HepG2 (cell line): ENCODE measurements at regions not wholly inside any gene's neighbourhood (a gene's known extent, or its start where the extent isn't known, plus 50 kb on each side); places are given as distances from the start of the nearest gene placed in this dataset.

Source experiments
- CHD4 ChIP-seq: fragments of 200-600 bp; sonication (generic); IDR thresholded peaks from 2 replicates; pipeline ENCODE4 v1.7.0; 2017; ENCODE audit warnings: mild to moderate bottlenecking, low read length, borderline replicate concordance
- DBP ChIP-seq: sonication (generic); formaldehyde crosslinking; IDR thresholded peaks from 2 replicates; pipeline ENCODE4 v1.4.0; 2020; ENCODE audit warnings: missing genetic modification reagents; ENCODE audit errors: not compliant biosample characterization
- ZNF12 ChIP-seq: sonication (generic); formaldehyde crosslinking; IDR thresholded peaks from 2 replicates; pipeline ENCODE4 v1.5.0; 2020; ENCODE audit warnings: missing genetic modification reagents
- ZNF253 ChIP-seq: sonication (generic); formaldehyde crosslinking; IDR thresholded peaks from 2 replicates; pipeline ENCODE4 v1.8.0; 2022; ENCODE audit warnings: mild to moderate bottlenecking, missing genetic modification reagents, borderline replicate concordance
- ZNF281 ChIP-seq: sonication (generic); formaldehyde crosslinking; IDR thresholded peaks from 2 replicates; pipeline ENCODE4 v1.4.0; 2020; ENCODE audit warnings: missing genetic modification reagents, borderline replicate concordance
- ZNF720 ChIP-seq: sonication (generic); formaldehyde crosslinking; IDR thresholded peaks from 2 replicates; pipeline ENCODE4 v1.4.0; 2020; ENCODE audit warnings: missing genetic modification reagents
- ZSCAN29 ChIP-seq: sonication (generic); formaldehyde crosslinking; conservative IDR thresholded peaks from 2 replicates; pipeline ENCODE4 v1.4.0; 2020; ENCODE audit warnings: mild to moderate bottlenecking, missing genetic modification reagents
- TF ChIP-seq, protein P1 (sequence below): sonication (generic); formaldehyde crosslinking; IDR thresholded peaks from 2 replicates; pipeline ENCODE4 v1.5.0; 2020; ENCODE audit warnings: mild to moderate bottlenecking, missing genetic modification reagents, borderline replicate concordance
- TF ChIP-seq, protein P2 (sequence below): sonication (generic); formaldehyde crosslinking; conservative IDR thresholded peaks from 2 replicates; pipeline ENCODE4 v1.4.0; 2020; ENCODE audit warnings: missing genetic modification reagents

DNA sequence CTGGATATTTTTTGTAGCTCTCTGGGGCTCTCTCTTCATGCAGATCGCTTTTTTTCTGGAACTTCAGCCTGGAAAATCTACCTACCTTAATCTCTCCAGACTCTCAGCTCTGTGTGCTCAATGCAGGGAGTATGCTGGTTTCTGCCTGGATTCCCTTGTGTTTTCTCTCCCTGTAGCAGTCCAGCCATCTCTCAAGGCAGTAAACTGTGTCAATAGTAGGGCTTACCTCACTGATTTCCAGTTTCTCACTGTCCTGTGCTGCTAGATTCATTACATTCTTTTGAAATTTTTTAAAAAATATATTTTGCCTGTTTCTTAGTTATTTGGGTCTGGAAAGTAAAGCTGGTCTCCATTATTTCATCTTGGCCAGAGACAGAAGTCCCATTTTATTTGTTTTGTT, 951.4 kb downstream of the NR2F1-AS1 start (continued):
- TF ChIP-seq, protein P1, sequence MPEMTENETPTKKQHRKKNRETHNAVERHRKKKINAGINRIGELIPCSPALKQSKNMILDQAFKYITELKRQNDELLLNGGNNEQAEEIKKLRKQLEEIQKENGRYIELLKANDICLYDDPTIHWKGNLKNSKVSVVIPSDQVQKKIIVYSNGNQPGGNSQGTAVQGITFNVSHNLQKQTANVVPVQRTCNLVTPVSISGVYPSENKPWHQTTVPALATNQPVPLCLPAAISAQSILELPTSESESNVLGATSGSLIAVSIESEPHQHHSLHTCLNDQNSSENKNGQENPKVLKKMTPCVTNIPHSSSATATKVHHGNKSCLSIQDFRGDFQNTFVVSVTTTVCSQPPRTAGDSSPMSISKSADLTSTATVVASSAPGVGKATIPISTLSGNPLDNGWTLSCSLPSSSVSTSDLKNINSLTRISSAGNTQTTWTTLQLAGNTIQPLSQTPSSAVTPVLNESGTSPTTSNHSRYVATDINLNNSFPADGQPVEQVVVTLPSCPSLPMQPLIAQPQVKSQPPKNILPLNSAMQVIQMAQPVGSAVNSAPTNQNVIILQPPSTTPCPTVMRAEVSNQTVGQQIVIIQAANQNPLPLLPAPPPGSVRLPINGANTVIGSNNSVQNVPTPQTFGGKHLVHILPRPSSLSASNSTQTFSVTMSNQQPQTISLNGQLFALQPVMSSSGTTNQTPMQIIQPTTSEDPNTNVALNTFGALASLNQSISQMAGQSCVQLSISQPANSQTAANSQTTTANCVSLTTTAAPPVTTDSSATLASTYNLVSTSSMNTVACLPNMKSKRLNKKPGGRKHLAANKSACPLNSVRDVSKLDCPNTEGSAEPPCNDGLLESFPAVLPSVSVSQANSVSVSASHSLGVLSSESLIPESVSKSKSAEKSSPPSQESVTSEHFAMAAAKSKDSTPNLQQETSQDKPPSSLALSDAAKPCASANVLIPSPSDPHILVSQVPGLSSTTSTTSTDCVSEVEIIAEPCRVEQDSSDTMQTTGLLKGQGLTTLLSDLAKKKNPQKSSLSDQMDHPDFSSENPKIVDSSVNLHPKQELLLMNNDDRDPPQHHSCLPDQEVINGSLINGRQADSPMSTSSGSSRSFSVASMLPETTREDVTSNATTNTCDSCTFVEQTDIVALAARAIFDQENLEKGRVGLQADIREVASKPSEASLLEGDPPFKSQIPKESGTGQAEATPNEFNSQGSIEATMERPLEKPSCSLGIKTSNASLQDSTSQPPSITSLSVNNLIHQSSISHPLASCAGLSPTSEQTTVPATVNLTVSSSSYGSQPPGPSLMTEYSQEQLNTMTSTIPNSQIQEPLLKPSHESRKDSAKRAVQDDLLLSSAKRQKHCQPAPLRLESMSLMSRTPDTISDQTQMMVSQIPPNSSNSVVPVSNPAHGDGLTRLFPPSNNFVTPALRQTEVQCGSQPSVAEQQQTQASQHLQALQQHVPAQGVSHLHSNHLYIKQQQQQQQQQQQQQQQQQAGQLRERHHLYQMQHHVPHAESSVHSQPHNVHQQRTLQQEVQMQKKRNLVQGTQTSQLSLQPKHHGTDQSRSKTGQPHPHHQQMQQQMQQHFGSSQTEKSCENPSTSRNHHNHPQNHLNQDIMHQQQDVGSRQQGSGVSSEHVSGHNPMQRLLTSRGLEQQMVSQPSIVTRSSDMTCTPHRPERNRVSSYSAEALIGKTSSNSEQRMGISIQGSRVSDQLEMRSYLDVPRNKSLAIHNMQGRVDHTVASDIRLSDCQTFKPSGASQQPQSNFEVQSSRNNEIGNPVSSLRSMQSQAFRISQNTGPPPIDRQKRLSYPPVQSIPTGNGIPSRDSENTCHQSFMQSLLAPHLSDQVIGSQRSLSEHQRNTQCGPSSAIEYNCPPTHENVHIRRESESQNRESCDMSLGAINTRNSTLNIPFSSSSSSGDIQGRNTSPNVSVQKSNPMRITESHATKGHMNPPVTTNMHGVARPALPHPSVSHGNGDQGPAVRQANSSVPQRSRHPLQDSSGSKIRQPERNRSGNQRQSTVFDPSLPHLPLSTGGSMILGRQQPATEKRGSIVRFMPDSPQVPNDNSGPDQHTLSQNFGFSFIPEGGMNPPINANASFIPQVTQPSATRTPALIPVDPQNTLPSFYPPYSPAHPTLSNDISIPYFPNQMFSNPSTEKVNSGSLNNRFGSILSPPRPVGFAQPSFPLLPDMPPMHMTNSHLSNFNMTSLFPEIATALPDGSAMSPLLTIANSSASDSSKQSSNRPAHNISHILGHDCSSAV (CRISPR knock-in tag) = no peak
- TF ChIP-seq ZNF281 (CRISPR knock-in tag) = no peak
- TF ChIP-seq, protein P2, sequence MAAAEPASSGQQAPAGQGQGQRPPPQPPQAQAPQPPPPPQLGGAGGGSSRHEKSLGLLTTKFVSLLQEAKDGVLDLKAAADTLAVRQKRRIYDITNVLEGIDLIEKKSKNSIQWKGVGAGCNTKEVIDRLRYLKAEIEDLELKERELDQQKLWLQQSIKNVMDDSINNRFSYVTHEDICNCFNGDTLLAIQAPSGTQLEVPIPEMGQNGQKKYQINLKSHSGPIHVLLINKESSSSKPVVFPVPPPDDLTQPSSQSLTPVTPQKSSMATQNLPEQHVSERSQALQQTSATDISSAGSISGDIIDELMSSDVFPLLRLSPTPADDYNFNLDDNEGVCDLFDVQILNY (CRISPR knock-in tag) = no peak
- TF ChIP-seq ZNF253 (CRISPR knock-in tag) = no peak
- no peak for TF ChIP-seq ZNF12 (CRISPR knock-in tag)
- no peak for TF ChIP-seq ZSCAN29 (CRISPR knock-in tag)
- no peak for TF ChIP-seq ZNF720 (CRISPR knock-in tag)
- no peak for TF ChIP-seq CHD4
- no peak for TF ChIP-seq DBP (CRISPR knock-in tag)
